Nephron progenitor cell (in vitro differentiated cells): ENCODE measurements at regions not wholly inside any gene's neighbourhood (a gene's known extent, or its start where the extent isn't known, plus 50 kb on each side); places are given as distances from the start of the nearest gene placed in this dataset.

Source experiments
- DNase-seq: peaks from one replicate; pipeline ENCODE4 v3.0.0; 2021
- H3K27ac Mint-ChIP-seq: 2 replicates; pipeline ENCODE4 v1.8.0; 2021; ENCODE audit warnings: mild to moderate bottlenecking, moderate library complexity, mixed read lengths
- H3K27me3 Mint-ChIP-seq: 2 replicates; pipeline ENCODE4 v1.8.0; 2021; ENCODE audit warnings: mild to moderate bottlenecking, low read depth, mixed read lengths; ENCODE audit not compliant: poor library complexity
- H3K36me3 Mint-ChIP-seq: 2 replicates; pipeline ENCODE4 v1.8.0; 2021; ENCODE audit warnings: low read depth, mixed read lengths
- H3K4me1 Mint-ChIP-seq: 2 replicates; pipeline ENCODE4 v1.8.0; 2021; ENCODE audit warnings: mixed read lengths
- H3K4me3 Mint-ChIP-seq: 2 replicates; pipeline ENCODE4 v1.8.0; 2021; ENCODE audit warnings: mild to moderate bottlenecking, moderate library complexity, mixed read lengths
- H3K9me3 Mint-ChIP-seq: 2 replicates; pipeline ENCODE4 v1.8.0; 2021; ENCODE audit warnings: mild to moderate bottlenecking, moderate library complexity, mixed read lengths
- TF ChIP-seq, protein P1 (sequence below): fragments of 200-600 bp; sonication (generic); IDR thresholded peaks from 2 replicates; pipeline ENCODE4 v1.5.0; 2021; ENCODE audit warnings: antibody characterized with exemption

GRCh38 chr13:95385373-95385772 lies 84.1 kb upstream of the ABCC4 start:
- DNase-seq = no peak
- no peak overlapping the region for H3K27ac Mint-ChIP-seq
- peaks cover 4% of the 10 kb centered on the region for H3K9me3 Mint-ChIP-seq
- H3K27me3 Mint-ChIP-seq = peaks cover 24% of the 10 kb centered on the region
- no peaks in the 10 kb centered on the region for H3K36me3 Mint-ChIP-seq
- TF ChIP-seq, protein P1, sequence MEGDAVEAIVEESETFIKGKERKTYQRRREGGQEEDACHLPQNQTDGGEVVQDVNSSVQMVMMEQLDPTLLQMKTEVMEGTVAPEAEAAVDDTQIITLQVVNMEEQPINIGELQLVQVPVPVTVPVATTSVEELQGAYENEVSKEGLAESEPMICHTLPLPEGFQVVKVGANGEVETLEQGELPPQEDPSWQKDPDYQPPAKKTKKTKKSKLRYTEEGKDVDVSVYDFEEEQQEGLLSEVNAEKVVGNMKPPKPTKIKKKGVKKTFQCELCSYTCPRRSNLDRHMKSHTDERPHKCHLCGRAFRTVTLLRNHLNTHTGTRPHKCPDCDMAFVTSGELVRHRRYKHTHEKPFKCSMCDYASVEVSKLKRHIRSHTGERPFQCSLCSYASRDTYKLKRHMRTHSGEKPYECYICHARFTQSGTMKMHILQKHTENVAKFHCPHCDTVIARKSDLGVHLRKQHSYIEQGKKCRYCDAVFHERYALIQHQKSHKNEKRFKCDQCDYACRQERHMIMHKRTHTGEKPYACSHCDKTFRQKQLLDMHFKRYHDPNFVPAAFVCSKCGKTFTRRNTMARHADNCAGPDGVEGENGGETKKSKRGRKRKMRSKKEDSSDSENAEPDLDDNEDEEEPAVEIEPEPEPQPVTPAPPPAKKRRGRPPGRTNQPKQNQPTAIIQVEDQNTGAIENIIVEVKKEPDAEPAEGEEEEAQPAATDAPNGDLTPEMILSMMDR = no peak
- H3K4me3 Mint-ChIP-seq = no peak overlapping the region
- H3K4me1 Mint-ChIP-seq = peaks cover 11% of the 10 kb centered on the region

DNA sequence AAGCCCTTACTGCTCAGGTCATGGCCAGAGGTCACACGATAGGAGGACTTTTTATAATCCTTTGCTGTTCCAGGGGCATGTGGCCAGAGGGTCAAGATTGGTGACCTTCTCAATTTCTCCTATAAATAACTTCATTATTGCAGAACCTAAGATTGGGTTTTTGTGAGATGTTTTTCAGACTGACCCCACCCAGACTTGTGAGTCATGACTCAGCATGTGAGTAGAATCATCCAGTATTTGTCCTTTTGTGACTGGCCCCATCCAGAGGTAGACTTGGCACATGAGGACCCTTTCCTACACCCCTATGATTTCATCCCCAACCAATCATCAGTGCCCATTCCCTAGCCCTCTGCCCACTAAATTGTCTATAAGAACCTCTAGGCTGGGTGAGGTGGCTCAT lies 84.5 kb upstream of the ABCC4 start:
- H3K27me3 Mint-ChIP-seq = peaks cover 26% of the 10 kb centered on the region
- H3K36me3 Mint-ChIP-seq = no peaks in the 10 kb centered on the region
- H3K9me3 Mint-ChIP-seq = peaks cover 4% of the 10 kb centered on the region
- H3K4me3 Mint-ChIP-seq = no peak overlapping the region
- no peak for DNase-seq
- no peak overlapping the region for H3K27ac Mint-ChIP-seq
- TF ChIP-seq, protein P1 = no peak
- peaks cover 6% of the 10 kb centered on the region for H3K4me1 Mint-ChIP-seq

GRCh38 chr13:95386370-95386769 lies 85.1 kb upstream of the ABCC4 start:
- DNase-seq = no peak
- Mint-ChIP-seq H3K9me3 (peaks cover 4% of the 10 kb centered on the region), H3K4me1 (peaks cover 5% of the 10 kb centered on the region), H3K36me3 (no peaks in the 10 kb centered on the region), H3K4me3 (no peak overlapping the region), H3K27me3 (peaks cover 28% of the 10 kb centered on the region), H3K27ac (no peak overlapping the region)
- TF ChIP-seq, protein P1 = no peak

GRCh38 chr13:95387733-95388207 lies 86.5 kb upstream of the ABCC4 start:
- Mint-ChIP-seq H3K4me1 (peaks cover 5% of the 10 kb centered on the region), H3K9me3 (peaks cover 4% of the 10 kb centered on the region), H3K36me3 (no peaks in the 10 kb centered on the region), H3K27ac (no peak overlapping the region), H3K27me3 (peaks cover 32% of the 10 kb centered on the region), H3K4me3 (no peak overlapping the region)
- DNase-seq = no peak
- TF ChIP-seq, protein P1 = no peak

GRCh38 chr13:95388420-95389079 lies 87.3 kb upstream of the ABCC4 start:
- H3K9me3 Mint-ChIP-seq = peaks cover 8% of the 10 kb centered on the region
- no peak overlapping the region for H3K27ac Mint-ChIP-seq
- TF ChIP-seq, protein P1 = no peak
- peaks cover 32% of the 10 kb centered on the region for H3K27me3 Mint-ChIP-seq
- DNase-seq = no peak
- no peaks in the 10 kb centered on the region for H3K36me3 Mint-ChIP-seq
- no peak overlapping the region for H3K4me3 Mint-ChIP-seq
- peaks cover 5% of the 10 kb centered on the region for H3K4me1 Mint-ChIP-seq

- peaks cover 29% of the 10 kb centered on the region for H3K27me3 Mint-ChIP-seq
- peaks cover 5% of the 10 kb centered on the region for H3K4me1 Mint-ChIP-seq
- H3K4me3 Mint-ChIP-seq = no peak overlapping the region
- no peaks in the 10 kb centered on the region for H3K36me3 Mint-ChIP-seq
- DNase-seq = no peak
- peaks cover 4% of the 10 kb centered on the region for H3K9me3 Mint-ChIP-seq
- TF ChIP-seq, protein P1 = no peak
- H3K27ac Mint-ChIP-seq = no peak overlapping the region
Observed at GRCh38 chr13:95391362-95391761, 90.1 kb upstream of the ABCC4 start.
